HG03175 (cell line): ENCODE measurements at regions not wholly inside any gene's neighbourhood (a gene's known extent, or its start where the extent isn't known, plus 50 kb on each side); places are given as distances from the start of the nearest gene placed in this dataset.

Experiments
- ATAC-seq: cut with Tn5 transposase; IDR thresholded peaks from one replicate; pipeline ENCODE4 v1.9.1; 2021; ENCODE audit warnings: mild to moderate bottlenecking, moderate library complexity; ENCODE audit not compliant: unreplicated experiment

DNA sequence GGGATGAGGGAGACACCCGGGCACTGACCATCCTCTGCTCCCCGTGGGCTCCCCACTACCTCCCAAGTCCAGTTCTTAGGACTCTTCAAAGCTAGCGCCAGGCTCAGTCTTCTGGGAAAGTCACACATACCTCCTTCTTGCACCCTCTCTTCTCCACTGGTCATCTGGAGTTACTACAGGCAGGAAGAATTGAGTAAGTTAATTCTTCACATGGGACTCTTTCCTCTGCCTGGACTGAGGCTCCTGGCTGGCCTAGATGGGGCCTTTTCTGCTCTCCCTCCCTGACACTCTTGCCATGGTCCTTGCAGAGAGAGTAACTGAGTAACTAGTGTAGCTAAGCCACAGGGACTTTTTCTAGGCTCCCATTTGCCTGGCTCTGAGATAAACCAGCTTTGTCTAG is 96.5 kb upstream of the CELF4 start:
- no peak for ATAC-seq

DNA sequence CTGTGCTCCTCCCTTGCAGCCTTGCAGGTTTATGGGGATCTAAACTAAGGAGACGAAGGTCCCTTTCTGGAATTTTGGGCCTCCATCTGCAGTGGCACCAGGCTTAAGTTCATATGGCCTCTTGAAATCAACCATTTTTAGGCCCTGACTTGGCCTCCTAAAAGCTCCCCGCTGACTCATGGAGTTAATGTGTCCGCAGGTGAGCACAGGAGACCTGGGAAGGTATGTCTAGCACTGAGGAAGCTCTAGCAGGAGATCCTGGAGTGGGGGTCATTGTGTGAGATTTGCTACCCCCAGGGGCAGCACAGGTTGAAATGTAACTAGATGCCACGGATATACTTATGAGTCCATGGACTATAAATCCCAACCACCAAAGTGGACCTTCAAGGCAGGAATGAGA is 95.9 kb upstream of the CELF4 start:
- no peak for ATAC-seq

DNA sequence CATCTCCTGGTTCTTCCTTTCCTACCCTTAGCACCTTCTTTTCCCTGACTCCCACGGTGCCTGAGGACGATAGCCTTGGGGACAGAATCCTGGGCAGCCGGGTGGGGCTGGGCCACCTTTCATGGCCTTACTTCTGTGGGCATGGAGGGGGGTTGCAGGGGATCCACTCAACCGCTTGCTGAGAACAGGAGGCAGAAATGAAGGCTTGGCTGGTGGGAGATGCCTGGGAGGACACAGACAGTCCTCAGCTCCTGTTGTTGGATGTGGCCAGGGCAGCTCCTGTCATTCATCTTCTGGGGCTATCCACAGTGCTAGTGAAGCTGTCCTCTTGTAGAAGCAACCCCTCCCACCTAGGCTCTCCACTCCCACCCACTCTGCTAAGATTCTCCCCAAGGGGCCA is 95.5 kb upstream of the CELF4 start:
- no peak for ATAC-seq

DNA sequence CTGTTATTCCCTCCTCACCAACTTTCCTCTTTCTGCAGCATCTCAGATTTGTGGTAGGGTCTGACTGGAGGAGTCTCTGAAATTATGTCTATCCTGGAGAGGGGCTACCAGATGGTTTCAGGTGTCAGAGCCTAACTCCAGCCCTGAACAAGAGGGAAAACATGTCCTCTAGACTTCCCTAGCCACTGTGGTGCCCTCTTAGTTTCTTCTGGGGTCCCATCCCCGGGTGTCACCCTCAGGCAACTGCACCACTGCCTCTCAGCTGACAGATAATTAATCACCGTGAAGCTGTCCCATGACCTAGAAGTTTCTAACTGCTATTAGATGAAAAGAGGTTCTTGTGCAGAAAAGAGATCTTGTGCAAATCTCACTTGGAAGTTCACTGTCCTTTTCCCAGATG is 95.1 kb upstream of the CELF4 start:
- ATAC-seq, result no peak

DNA sequence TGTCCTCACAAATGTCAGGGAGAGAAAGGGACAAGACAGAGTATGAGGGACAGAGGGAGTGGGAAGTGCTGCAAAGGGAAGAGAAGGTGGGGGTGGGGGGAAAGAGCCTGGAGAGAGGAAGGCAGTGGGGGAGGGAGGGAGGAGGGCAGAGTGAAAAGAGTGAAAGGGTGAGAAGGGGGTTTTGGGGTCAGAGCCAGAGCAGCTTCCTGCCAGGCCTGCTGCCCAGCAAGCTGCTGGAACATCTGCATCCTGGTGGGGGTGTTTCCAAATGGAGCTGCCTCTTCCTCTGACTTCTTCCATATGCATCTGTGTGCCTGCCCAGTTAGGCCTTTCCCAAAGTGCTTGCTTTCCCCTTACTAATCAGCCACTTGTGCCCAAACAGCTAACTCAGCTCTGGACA is 94.3 kb upstream of the CELF4 start:
- ATAC-seq, result no peak

DNA sequence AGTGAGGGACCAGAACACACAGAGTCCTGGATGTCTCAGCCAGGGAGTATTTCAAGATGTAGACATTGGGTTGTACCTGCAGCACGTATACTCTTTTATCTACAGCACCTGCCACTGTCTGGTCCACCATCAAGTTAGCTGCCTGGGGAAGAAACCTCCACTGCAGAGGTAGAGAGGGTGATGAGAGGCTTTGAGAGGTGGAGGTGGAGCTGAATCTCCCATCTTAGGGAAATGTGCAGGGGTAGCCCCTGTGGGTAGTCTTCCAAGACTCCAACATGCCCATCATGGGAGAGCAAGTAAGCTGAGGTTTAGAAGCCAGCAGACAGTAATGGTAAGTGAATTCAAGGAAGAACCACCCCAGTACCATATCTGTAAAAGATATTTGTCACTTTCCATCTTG is 93.3 kb upstream of the CELF4 start:
- no peak for ATAC-seq

DNA sequence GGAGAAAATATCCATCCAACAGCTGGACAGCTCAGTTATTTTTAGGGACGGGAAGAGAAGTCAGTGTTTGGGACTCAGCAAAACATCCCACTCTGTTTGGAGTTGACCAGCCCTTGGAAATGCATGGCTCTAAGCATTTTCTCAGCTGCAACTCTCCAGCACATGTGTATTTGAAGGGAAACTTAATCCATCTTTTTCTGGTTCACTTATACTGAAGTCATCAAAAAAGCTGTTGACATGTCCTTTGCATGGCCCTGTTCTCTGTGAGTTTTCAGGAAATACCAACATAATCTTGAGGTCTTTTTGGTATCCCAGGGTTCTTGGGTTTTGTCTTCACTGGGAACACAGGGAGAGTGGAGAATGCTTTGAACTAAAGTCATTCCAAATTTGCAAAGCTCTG is 91.9 kb upstream of the CELF4 start:
- ATAC-seq, result no peak

DNA sequence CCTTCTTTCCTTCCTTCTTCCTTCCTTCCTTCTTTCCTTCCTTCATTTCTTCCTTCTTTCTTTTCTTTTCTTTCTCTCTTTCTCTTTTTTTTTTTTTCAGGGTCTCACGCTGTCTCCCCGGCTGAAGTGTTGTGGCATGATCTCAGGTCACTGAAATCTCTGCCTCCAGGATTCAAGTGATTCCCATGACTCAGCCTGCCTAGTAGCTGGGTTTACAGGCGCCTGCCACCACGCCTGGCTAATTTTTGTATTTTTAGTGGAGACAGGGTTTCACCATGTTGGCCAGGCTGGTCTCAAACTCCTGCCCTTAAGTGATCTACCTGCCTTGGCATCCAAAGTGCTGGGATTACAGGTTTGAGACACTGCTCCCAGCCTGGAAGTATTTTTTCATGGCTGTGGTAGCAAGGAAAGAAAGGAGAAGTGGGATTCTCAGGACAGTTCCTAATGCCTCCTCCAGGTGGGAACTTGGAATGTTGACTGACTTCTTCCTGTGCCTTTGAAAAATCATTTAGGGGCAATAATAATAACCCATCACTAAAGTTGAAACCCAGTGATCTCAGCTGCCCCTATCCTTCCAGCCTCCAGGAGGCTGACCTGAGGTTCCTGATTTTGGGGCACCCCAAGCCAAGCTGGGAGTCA is 89.3 kb upstream of the CELF4 start:
- no peak for ATAC-seq

DNA sequence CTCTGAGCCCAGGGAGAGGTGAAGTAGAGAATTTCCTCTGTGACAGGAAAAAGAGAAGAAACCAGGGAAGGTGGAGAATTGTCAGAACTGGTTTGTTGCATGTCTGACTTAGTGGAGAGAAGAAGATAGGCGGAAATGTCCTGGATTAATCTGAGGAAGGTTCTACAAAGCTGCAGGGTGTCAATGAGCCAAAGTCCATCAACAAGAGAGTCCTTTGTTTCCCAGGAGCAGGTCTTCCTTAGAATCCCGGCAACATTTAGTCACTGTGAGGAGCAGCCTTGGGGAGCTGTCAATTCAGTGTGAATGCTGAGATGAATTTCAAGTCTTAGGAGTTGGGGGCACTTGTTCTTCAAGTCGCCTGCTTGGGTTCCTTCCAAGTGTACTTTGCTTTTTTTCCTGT is 88.4 kb upstream of the CELF4 start:
- ATAC-seq, result no peak

DNA sequence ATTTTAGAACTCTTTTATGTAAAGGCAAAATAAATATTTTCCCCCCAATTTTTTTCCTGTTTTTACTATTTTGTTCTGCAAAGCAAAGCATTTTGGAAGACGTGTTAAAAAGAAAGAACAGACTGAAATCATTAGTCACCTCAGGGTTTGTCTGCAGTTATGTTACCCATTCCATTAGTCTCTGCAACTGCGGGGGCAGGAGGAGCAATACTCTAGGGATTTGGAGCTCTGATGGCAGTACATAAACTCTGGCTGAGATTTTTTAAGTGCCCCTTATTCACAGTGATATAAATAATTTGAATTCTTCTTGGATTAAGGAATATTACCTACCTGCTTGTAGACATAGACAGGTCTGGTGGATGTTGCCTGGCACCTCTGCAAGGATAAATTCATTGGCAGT is 88.0 kb upstream of the CELF4 start:
- ATAC-seq, result no peak

DNA sequence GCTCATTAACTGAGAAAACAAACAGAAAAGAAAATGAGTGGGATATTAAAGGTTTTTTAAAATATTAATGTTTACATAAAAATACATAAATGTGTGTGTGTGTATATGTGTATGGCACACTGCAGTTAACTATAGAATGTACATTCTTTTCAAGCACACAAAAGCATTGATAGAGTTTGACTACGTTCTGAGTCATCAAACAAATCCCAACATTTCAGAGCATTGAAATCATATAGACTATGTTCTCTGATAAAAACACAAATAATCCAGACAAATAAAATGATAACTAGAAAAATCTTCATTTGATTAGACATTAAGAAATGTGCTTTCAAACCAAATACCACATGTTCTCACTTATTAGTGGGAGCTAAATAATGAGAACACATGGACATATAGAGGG is 84.3 kb upstream of the CELF4 start:
- ATAC-seq, result no peak

DNA sequence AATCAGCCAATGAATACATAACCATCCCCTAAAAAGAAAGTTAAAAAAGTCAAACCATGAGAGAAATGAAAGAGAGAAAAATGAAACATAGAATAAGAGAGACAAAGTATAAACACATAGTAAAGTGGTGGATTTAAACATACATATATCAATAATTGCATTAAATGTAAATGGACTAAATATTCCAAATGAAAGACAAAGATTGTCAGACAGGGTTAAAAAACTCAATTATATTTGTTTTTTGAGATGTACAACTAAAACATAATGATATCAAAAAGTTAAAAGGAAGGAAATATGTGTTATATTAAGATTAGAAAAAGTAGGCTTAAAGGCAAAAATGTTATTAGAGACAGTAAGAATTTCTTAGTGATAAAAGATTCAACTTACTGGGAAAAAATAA is 83.8 kb upstream of the CELF4 start:
- ATAC-seq, result no peak

DNA sequence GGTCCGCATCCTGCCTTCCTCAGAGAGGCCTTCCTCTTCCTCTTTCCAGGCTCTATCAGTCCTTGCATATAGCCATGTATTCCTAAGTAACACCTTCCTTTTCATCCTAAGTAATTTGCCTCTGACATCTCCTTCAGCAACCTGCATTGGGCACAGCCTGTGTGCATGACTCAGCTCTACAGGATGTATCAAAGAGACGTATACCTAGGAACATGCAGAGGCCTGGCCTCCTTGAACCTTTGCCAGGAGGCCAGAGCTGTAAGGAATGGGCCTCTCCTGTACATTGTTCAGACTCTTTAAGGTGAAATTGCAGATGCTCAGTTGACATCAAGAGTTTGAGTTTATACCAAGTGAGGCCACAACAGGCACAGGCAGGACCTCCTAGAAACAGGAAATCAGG is 76.0 kb upstream of the CELF4 start:
- ATAC-seq, result no peak

DNA sequence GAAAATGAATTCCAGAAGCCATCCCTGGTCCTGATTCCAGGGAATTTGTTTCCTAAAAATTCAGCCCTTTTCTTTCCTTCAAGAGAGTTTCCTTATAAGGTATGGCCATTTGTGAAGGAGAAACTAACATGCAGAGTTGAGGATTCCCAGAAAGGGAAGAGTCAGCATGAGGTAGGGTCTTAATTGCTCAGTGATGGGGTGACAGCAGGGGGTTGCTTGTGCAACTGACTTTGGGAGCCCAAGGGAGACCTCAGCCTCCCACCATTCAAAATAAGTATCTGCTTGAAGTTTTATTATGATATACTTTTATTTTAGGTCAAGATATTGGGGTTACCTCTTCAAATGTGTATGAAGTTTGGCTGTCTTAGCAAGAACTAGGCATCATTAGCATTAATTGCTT is 74.9 kb upstream of the CELF4 start:
- ATAC-seq, result no peak

DNA sequence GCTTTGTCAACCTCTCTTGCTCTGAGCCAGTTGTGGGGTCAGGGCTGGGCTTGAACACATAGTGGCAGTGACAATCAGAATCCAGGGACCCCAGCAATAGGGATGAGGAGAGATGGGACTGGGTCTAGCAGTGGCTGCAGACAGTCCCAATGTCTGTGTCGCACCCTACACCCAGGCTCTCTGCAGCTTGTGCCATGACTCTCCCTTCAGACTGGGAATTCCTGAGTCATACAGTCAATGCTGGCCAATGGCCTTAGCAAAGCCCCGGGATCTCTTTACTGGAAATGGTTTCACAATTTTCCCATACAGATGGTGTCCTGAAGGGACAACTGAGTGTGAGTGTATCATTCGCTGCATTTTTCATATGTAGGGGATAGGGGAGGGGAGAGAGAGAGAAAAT is 74.2 kb upstream of the CELF4 start:
- ATAC-seq, result no peak

DNA sequence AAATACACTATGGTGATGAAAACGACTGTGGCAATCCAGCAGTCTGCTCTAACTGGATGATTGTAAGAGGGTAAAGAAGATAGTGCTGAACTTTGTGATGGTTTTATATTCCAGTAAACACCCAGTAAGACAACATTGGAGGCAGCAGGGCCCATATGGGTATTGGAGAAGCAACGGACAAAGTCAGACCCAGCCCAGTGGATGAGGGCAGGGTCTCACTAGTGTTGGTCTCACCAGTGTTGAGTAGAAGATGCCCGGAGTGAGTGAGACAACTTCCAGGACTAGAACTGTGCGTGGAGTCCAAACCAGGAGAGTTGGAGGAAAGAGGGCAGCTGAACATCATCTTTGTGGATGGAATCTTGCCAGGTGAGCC is 71.9 kb upstream of the CELF4 start:
- ATAC-seq, result no peak

DNA sequence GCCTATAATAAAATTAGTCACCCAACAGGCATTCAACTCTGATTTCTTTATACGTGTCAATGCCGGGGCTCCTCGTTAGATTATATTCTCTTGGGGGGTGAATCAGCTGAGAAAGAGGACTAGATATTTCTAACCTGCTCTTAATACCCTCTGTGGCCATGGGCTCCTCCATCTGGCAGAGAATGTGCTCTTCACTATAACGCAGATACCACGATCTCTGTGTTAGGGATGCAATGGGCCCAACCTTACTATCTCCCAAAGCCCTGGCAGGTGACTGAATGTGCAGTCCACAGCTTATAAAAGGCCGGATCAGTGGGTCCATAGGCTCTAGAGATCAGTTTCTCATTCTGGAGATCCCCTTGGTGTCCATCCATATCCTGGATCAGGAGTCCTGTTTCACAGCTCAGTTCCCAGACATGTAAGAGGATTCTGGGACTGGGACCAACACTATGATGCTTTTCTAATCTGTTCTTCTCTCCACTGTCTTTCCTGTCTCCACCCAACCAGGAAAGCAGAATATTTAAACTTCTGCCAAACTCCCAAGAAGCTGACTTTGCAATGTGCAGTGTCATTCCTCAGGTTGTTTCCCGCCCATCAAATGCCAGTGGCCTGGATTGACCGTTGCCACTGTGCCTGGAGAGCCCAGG is 71.4 kb upstream of the CELF4 start:
- ATAC-seq, result no peak

DNA sequence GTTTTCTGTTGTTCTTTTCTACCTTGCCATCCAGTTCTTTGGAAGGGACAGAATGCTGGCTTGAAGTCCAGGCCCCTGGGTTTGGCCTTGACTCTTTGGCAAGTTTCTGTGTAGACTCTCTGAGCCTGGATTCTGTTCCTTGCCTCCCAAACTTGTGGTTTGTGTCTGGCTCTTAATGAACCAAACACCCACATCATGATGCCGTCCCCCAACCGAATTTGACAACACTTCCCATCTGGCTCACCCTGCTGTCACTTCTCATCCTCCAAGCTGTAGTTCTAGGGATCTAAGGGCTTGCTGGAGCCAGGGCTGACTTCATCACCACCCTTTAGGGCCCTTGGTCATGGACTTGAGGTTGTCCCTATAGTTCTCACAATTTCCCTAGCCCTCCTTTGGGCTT is 68.9 kb upstream of the CELF4 start:
- ATAC-seq, result no peak

DNA sequence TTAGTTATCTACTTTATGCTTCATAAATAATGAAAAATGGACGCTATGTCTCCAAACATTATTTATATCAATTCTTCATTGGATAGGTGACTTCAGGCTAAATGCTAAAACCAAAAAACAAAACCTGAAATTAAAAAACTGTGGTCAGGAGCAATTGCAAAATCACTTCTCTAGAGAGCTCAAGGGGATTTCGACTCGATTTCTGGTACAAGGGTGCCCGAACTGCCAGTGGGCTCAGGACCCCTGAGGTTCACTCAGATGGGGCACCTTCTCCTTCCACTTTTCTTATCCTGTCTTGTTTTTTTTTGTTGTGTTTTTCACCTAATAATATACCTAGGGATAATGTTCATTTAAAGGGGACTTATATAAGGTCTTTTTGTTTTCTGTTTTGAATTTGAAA is 65.8 kb upstream of the CELF4 start:
- ATAC-seq, result no peak

DNA sequence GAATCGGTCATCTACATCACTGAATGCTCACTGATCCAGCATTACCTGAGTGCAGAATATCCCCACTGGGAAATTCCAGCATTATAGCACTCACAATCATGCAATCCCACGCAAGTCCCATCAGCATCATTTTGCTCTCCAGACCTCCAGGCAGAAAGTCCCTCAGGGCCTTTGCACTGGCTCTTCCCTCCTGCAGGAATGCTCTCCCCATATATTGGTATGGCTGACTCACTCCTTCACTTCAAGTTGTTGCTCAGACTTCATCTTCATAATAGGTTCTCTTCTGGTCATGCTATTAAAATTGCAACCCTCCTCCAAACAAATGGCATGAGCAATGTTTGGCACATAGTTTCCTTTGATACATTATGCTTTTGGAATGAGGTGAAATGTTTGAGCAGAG is 64.7 kb upstream of the CELF4 start:
- ATAC-seq, result no peak

DNA sequence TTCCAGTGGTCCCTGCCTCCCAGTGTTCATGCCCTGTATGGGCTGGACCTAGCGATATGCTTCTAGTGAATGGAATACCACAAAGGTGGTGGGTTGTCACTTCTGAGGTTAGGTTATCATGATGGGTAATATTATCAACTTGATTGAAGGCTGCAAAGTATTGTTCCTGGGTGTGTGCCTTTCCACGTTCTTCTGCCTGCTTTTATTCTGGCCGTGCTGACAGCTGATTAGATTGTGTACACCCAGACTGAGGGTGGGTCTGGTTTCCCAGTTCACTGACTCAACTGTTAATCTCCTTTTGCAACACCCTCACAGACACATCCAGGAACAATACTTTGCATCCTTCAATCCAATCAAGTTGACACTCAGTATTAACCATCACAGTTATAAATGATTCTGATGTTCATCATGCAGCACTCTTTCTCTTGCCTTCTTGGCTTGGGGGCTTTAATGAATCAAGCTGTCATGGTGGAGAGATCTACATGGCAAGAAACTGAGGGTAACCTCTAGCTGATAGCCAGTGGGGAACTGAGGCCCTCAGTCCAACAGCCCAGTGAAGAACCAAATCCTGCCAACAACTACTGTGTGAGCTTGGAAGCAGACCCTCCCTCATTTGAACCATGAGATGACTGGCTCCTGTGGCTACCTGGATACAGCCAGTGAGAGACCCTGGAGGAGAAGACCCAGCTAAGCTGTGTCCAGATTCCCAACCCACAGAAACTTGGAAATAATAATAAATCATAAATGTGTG is 63.0 kb upstream of the CELF4 start:
- no peak for ATAC-seq

DNA sequence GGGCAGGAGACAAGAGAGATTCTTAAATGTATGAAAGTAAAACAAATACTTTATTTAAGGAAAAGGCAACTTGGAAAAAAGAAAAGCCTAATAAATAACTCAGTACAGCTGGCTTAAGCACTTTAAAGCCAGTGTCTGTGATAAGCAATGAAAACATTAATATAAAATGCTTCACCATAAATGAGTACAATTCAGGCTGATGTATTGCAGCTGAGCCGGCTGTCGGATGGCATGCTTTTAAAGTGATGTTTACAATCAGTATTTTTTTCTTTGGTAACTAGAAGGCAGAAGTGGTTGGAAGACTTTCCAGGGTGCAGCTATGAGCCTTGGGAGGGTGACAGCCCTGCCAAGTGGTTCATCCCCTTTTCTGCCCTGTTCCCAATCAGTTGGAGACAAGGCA is 58.7 kb upstream of the CELF4 start:
- ATAC-seq, result no peak

DNA sequence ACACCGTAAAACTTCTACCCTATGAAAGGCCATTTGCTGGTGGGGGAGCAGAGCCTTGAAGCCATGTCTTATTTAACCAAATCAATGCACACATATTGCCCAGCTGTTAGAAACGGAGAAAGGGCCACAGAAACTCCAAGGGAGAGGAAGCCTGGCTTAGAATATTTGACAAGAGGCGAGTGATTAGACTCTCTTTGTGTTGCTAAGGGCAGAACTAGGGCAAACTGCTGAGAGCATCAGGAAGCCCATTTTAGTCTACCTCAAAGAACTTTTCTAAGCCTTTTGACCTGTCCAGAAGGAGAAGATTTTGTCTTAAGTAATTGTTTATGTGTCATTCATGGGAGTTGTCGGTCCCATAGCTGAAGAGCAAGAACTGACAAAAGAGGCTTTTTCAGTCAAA is 54.4 kb upstream of the CELF4 start:
- no peak for ATAC-seq
